Uterus (tissue), 3 donors: ENCODE measurements at regions not wholly inside any gene's neighbourhood (a gene's known extent, or its start where the extent isn't known, plus 50 kb on each side); places are given as distances from the start of the nearest gene placed in this dataset.

Source experiments
- DNase-seq, 2 donors: peaks; one replicate each; pipeline ENCODE4 v3.0.0-alpha.2; 2019 to 2020
- H3K27ac ChIP-seq, 2 donors: fragments of 200-600 bp; sonication (generic); 1 replicate in 1 of 2; 2 replicates in 1 of 2; pipeline ENCODE4 v1.5.1; 2016 to 2018
- H3K27me3 ChIP-seq, 2 donors: fragments of 200-600 bp; sonication (generic); one replicate each; pipeline ENCODE4 v1.5.1; 2018 to 2019; ENCODE audit warnings: control low read depth in 1 of 2
- H3K36me3 ChIP-seq, 2 donors: fragments of 200-600 bp; sonication (generic); one replicate each; pipeline ENCODE4 v1.5.1; 2019; ENCODE audit warnings: control low read depth in 1 of 2
- H3K4me1 ChIP-seq, 2 donors: fragments of 200-600 bp; sonication (generic); one replicate each; pipeline ENCODE4 v1.5.1; 2018 to 2019; ENCODE audit warnings: control low read depth in 1 of 2
- H3K4me3 ChIP-seq, 2 donors: fragments of 200-600 bp; sonication (generic); 1 replicate in 1 of 2; 2 replicates in 1 of 2; pipeline ENCODE4 v1.5.1; 2018 to 2019; ENCODE audit warnings: mild to moderate bottlenecking in 1 of 2
- H3K9me3 ChIP-seq, 2 donors: fragments of 200-600 bp; sonication (generic); one replicate each; pipeline ENCODE4 v1.5.1; 2019; ENCODE audit warnings: control low read depth in 1 of 2
- CTCF ChIP-seq, 4 experiments: fragments of 200-600 bp in 2 of 4; fragments of 450-650 bp in 2 of 4; sonication (generic) in 2 of 4; IDR thresholded peaks; one replicate each; pipeline ENCODE4 v1.5.1; 2016 to 2019; ENCODE audit warnings: antibody characterized with exemption in 4 of 4, mild to moderate bottlenecking in 2 of 4, moderate library complexity in 1 of 4
- POLR2A ChIP-seq, 2 donors: fragments of 450-650 bp; IDR thresholded peaks; one replicate each; pipeline ENCODE4 v1.6.1; 2016; ENCODE audit warnings: antibody characterized with exemption in 2 of 2, mild to moderate bottlenecking in 1 of 2, moderate library complexity in 1 of 2
- intact Hi-C: fragments of 100-400 bp; cut with DNase I; formaldehyde crosslinking; loops from one replicate; pipeline ENCODE4 v1.15.1; 2023; ENCODE audit warnings: low total_unique reads
- donor health status: DM: yes; HTN: yes; CAD: no.

- no peak for TF ChIP-seq CTCF (IDR thresholded peaks at IDR 0.05)
- no peak for TF ChIP-seq POLR2A (IDR thresholded peaks at IDR 0.05)
- no peaks in the 10 kb centered on the region for H3K36me3 ChIP-seq
- H3K27me3 ChIP-seq = no peaks in the 10 kb centered on the region
- no peak overlapping the region for H3K4me3 ChIP-seq
- no peak overlapping the region for H3K27ac ChIP-seq
- intact Hi-C loops = no loop called here
- H3K4me1 ChIP-seq = no peaks in the 10 kb centered on the region
- DNase-seq = no peak
- H3K9me3 ChIP-seq = no peaks in the 10 kb centered on the region
Measured at GRCh38 chr11:96943970-96944369, 554.2 kb downstream of the JRKL start.

GRCh38 chr11:96948066-96948465 is 558.3 kb downstream of the JRKL start:
- H3K4me3 ChIP-seq = no peak overlapping the region
- intact Hi-C loops = no loop called here
- TF ChIP-seq POLR2A (IDR thresholded peaks at IDR 0.05) (no peak), CTCF (IDR thresholded peaks at IDR 0.05) (no peak)
- H3K36me3 ChIP-seq = no peaks in the 10 kb centered on the region
- no peaks in the 10 kb centered on the region for H3K4me1 ChIP-seq
- no peaks in the 10 kb centered on the region for H3K9me3 ChIP-seq
- DNase-seq = no peak
- no peaks in the 10 kb centered on the region for H3K27me3 ChIP-seq
- H3K27ac ChIP-seq = no peak overlapping the region

GRCh38 chr11:96949464-96949863 is 559.7 kb downstream of the JRKL start:
- no peaks in the 10 kb centered on the region for H3K27me3 ChIP-seq
- H3K27ac ChIP-seq = no peak overlapping the region
- intact Hi-C loops = no loop called here
- H3K4me1 ChIP-seq = no peaks in the 10 kb centered on the region
- no peaks in the 10 kb centered on the region for H3K9me3 ChIP-seq
- H3K36me3 ChIP-seq = no peaks in the 10 kb centered on the region
- TF ChIP-seq POLR2A (IDR thresholded peaks at IDR 0.05) (no peak), CTCF (IDR thresholded peaks at IDR 0.05) (no peak)
- DNase-seq = no peak
- H3K4me3 ChIP-seq = no peak overlapping the region

- H3K9me3 ChIP-seq = no peaks in the 10 kb centered on the region
- no peak overlapping the region for H3K27ac ChIP-seq
- H3K36me3 ChIP-seq = no peaks in the 10 kb centered on the region
- H3K27me3 ChIP-seq = no peaks in the 10 kb centered on the region
- no peak for DNase-seq
- intact Hi-C loops = no loop called here
- TF ChIP-seq POLR2A (IDR thresholded peaks at IDR 0.05) = no peak
- TF ChIP-seq CTCF (IDR thresholded peaks at IDR 0.05) = no peak
- no peaks in the 10 kb centered on the region for H3K4me1 ChIP-seq
- H3K4me3 ChIP-seq = no peak overlapping the region
Measured at GRCh38 chr11:96954587-96955242, 564.9 kb downstream of the JRKL start.

GRCh38 chr11:96960476-96960875 is 570.7 kb downstream of the JRKL start:
- H3K9me3 ChIP-seq = no peaks in the 10 kb centered on the region
- H3K27me3 ChIP-seq = no peaks in the 10 kb centered on the region
- H3K36me3 ChIP-seq = no peaks in the 10 kb centered on the region
- no peaks in the 10 kb centered on the region for H3K4me1 ChIP-seq
- H3K27ac ChIP-seq = no peak overlapping the region
- no peak for DNase-seq
- no peak for TF ChIP-seq POLR2A (IDR thresholded peaks at IDR 0.05)
- no peak for TF ChIP-seq CTCF (IDR thresholded peaks at IDR 0.05)
- H3K4me3 ChIP-seq = no peak overlapping the region
- intact Hi-C loops = no loop called here
